Fibroblast of gingiva (primary cell): ENCODE measurements at regions not wholly inside any gene's neighbourhood (a gene's known extent, or its start where the extent isn't known, plus 50 kb on each side); places are given as distances from the start of the nearest gene placed in this dataset.
"Not testable (repeated sequence)": the region's sequence is repeated elsewhere in the genome, so short reads cannot be mapped to it uniquely, and the experiment has no call there.

ENCODE experiments used
- DNase-seq: peaks from one replicate; pipeline ENCODE4 v3.0.0-alpha.2; 2011; ENCODE audit warnings: low read depth

- no peak for DNase-seq
These were observed 104.0 kb upstream of the PPM1J start for GRCh38 chr1:112818990-112819689.

GRCh38 chr1:112817555-112818373 lies 102.6 kb upstream of the PPM1J start:
- no peak for DNase-seq

GRCh38 chr1:112815376-112815775 lies 100.2 kb upstream of the PPM1J start:
- DNase-seq = no peak

GRCh38 chr1:112814645-112815044 lies 99.5 kb upstream of the PPM1J start:
- DNase-seq = not testable (repeated sequence)

GRCh38 chr1:112808861-112809684 lies 93.9 kb upstream of the PPM1J start:
- peak; percentile 46 for DNase-seq

- no peak for DNase-seq
These were observed 92.9 kb upstream of the PPM1J start for GRCh38 chr1:112807999-112808398.

- no peak for DNase-seq
These were observed 92.0 kb upstream of the PPM1J start for GRCh38 chr1:112807117-112807516.

- DNase-seq = no peak
These were observed 91.0 kb upstream of the PPM1J start for GRCh38 chr1:112806090-112806642.

- no peak for DNase-seq
These were observed 90.2 kb upstream of the PPM1J start for GRCh38 chr1:112805155-112805853.

GRCh38 chr1:112803906-112804762 lies 89.0 kb upstream of the PPM1J start:
- DNase-seq = peak; percentile 51

- DNase-seq = no peak
These were observed 85.2 kb upstream of the PPM1J start for GRCh38 chr1:112800289-112800688.

GRCh38 chr1:112798292-112798691 lies 83.2 kb upstream of the PPM1J start:
- no peak for DNase-seq

- no peak for DNase-seq
These were observed 82.1 kb upstream of the PPM1J start for GRCh38 chr1:112797224-112797623.

- no peak for DNase-seq
These were observed 79.6 kb upstream of the PPM1J start for GRCh38 chr1:112794654-112795239.

GRCh38 chr1:112793631-112794565 lies 78.8 kb upstream of the PPM1J start:
- DNase-seq = no peak

- DNase-seq = no peak
These were observed 76.6 kb upstream of the PPM1J start for GRCh38 chr1:112791723-112792104.

GRCh38 chr1:112790920-112791722 lies 76.0 kb upstream of the PPM1J start:
- DNase-seq = no peak

- DNase-seq = peak; percentile 20
These were observed 73.4 kb upstream of the PPM1J start for GRCh38 chr1:112788561-112788960.
